ENCODE measurements at regions not wholly inside any gene's neighbourhood (a gene's known extent, or its start where the extent isn't known, plus 50 kb on each side); places are given as distances from the start of the nearest gene placed in this dataset.

DNA sequence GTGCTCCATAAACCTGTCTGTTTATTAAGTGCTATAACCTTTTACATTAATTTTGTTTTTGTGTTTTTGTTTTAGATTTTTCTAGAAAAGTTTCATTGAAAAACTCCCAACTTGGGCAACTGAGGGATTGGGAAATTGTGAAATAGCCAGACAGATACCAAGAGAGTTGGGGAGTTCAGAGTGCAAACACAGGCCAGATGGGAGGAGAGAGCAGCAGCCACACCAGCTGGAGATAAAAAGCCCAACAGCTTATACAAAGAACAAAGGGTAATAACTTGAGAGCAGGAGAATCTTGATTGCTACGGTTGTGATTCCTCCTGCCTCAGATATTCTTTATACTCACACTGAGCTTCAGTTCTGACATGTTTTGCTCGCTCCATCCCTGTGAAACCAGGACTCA, 1642.2 kb downstream of the LRRC4C start (continued):
- no peak for TF ChIP-seq NFYA (IDR thresholded peaks at IDR 0.05; ENCODE audit: borderline replicate concordance, low read depth, low read length)

DNA sequence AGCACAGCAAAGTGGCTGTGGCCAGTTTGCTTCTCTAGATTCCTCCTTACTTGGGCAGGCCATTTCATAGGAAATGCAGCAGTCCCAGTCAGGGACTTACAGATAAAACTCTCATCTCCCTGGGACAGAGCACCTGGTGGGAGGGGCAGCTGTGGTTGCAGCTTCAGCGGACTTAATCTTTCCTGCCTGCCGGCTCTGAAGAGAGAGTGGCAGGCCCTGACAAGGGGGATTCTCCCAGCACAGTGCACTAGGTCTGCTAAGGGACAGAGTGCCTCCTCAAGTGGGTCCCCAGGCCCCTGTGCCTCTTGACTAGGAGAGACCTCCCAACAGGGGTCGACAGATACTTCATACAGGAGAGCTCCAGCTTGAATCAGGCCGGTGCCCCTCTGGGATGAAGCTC, 1649.1 kb downstream of the LRRC4C start:
- Histone ChIP-seq H3K27ac (ENCODE audit: control insufficient read depth, insufficient read depth) (no peak overlapping the region), H3K79me2 (ENCODE audit: control insufficient read depth, insufficient read depth, low read length) (no peaks in the 10 kb centered on the region), H3K4me1 (ENCODE audit: control insufficient read depth, insufficient read depth, low read length) (no peaks in the 10 kb centered on the region), H2AFZ (ENCODE audit: control insufficient read depth, low read depth, low read length) (no peak overlapping the region), H4K20me1 (ENCODE audit: control insufficient read depth, insufficient read depth) (no peaks in the 10 kb centered on the region), H3K9ac (ENCODE audit: control insufficient read depth, insufficient read depth, low read length) (no peak overlapping the region), H3K4me3 (no peak overlapping the region), H3K9me3 (replicated peaks; ENCODE audit: control insufficient read depth, insufficient read depth, low read length) (no peaks in the 10 kb centered on the region), H3K36me3 (ENCODE audit: control insufficient read depth in 2 of 2, insufficient read depth in 2 of 2, low read length in 1 of 2) (no peaks in the 10 kb centered on the region), H3K27me3 (replicated peaks in 1 of 2; ENCODE audit: control insufficient read depth in 2 of 2, insufficient read depth in 2 of 2, low read length in 1 of 2) (no peaks in the 10 kb centered on the region), H3K4me2 (ENCODE audit: control insufficient read depth, insufficient read depth) (no peak overlapping the region)
- ATAC-seq (no peak), FAIRE-seq (no peak), DNase-seq (ENCODE audit: low read depth, low spot score) (no peak)
- intact Hi-C loops (cut with micrococcal nuclease; ENCODE audit: unreplicated experiment) (no loop called here), in situ Hi-C loops (cut with MboI) (no loop called here)
- TF ChIP-seq EZH2 (IDR thresholded peaks at IDR 0.05; ENCODE audit: borderline replicate concordance, control insufficient read depth, low read depth, low read length): no peak
- TF ChIP-seq NFXL1 (IDR thresholded peaks at IDR 0.05; ENCODE audit: borderline replicate concordance): no peak
- no peak for TF ChIP-seq EGR1 (IDR thresholded peaks at IDR 0.05; ENCODE audit: borderline replicate concordance in 1 of 2, low read depth in 2 of 2, low read length in 2 of 2)
- TF ChIP-seq YY1 (IDR thresholded peaks at IDR 0.05; ENCODE audit: low read depth, low read length): no peak
- no peak for TF ChIP-seq MYC (IDR thresholded peaks at IDR 0.05; ENCODE audit: insufficient read depth, insufficient read length, insufficient replicate concordance, low read length, severe bottlenecking)
- no peak for TF ChIP-seq BCL11A (IDR thresholded peaks at IDR 0.05; ENCODE audit: low read depth, low read length)
- TF ChIP-seq, protein P1, sequence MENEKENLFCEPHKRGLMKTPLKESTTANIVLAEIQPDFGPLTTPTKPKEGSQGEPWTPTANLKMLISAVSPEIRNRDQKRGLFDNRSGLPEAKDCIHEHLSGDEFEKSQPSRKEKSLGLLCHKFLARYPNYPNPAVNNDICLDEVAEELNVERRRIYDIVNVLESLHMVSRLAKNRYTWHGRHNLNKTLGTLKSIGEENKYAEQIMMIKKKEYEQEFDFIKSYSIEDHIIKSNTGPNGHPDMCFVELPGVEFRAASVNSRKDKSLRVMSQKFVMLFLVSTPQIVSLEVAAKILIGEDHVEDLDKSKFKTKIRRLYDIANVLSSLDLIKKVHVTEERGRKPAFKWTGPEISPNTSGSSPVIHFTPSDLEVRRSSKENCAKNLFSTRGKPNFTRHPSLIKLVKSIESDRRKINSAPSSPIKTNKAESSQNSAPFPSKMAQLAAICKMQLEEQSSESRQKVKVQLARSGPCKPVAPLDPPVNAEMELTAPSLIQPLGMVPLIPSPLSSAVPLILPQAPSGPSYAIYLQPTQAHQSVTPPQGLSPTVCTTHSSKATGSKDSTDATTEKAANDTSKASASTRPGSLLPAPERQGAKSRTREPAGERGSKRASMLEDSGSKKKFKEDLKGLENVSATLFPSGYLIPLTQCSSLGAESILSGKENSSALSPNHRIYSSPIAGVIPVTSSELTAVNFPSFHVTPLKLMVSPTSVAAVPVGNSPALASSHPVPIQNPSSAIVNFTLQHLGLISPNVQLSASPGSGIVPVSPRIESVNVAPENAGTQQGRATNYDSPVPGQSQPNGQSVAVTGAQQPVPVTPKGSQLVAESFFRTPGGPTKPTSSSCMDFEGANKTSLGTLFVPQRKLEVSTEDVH (IDR thresholded peaks at IDR 0.05; ENCODE audit: low read depth, partially characterized antibody): no peak
- CTCF ChIA-PET: no interaction called here
- POLR2A ChIA-PET: no interaction called here
- RAD21 ChIA-PET (ENCODE audit: unreplicated experiment): no interaction called here
- 2% methylated on average over 4 of the region's 4 CpGs for WGBS (ENCODE audit: insufficient coverage, insufficient replicate concordance, low lambda C conversion rate, missing lambda C conversion rate)
- SMC1A ChIA-PET (ENCODE audit: uncharacterized antibody, unreplicated experiment): interaction anchor here (0.6 kb wide), 1 partner anchor 303 kb away, joined by 3 read pairs; no protein-coding TSS in a partner anchor
- no TSS peak for BruUV-seq (replicated peaks)
